ENCODE measurements at regions not wholly inside any gene's neighbourhood (a gene's known extent, or its start where the extent isn't known, plus 50 kb on each side); places are given as distances from the start of the nearest gene placed in this dataset.

GRCh38 chr9:88041447-88041846 lies 67.1 kb upstream of the CDK20 start:
- TF ChIP-seq CTCF (IDR thresholded peaks at IDR 0.05) (peak in 2 of 4 experiments; percentile 20 to 23), POLR2A (IDR thresholded peaks at IDR 0.05) (no peak), POLR2AphosphoS5 (IDR thresholded peaks at IDR 0.05) (no peak)
